ENCODE measurements at regions not wholly inside any gene's neighbourhood (a gene's known extent, or its start where the extent isn't known, plus 50 kb on each side); places are given as distances from the start of the nearest gene placed in this dataset.

- no peak for DNase-seq
- H3K36me3 ChIP-seq: no peaks in the 10 kb centered on the region
- no peaks in the 10 kb centered on the region for H3K4me1 ChIP-seq
- no peak overlapping the region for H3K27ac ChIP-seq (replicated peaks)
- H3K9me3 ChIP-seq (replicated peaks): peaks cover 4% of the 10 kb centered on the region
- no peak overlapping the region for H3K4me3 ChIP-seq
- no peak for TF ChIP-seq CTCF (IDR thresholded peaks at IDR 0.05; ENCODE audit: borderline replicate concordance)
- H3K27me3 ChIP-seq (ENCODE audit: low read depth): no peaks in the 10 kb centered on the region
- intact Hi-C loops (cut with micrococcal nuclease): no loop called here
Measured at GRCh38 chr20:6993011-6993410, 225.5 kb downstream of the BMP2 start.

GRCh38 chr20:6993511-6993910, 226.0 kb downstream of the BMP2 start:
- no peak for TF ChIP-seq CTCF (IDR thresholded peaks at IDR 0.05; ENCODE audit: borderline replicate concordance)
- Histone ChIP-seq H3K9me3 (replicated peaks) (peaks cover 4% of the 10 kb centered on the region), H3K36me3 (no peaks in the 10 kb centered on the region), H3K4me3 (no peak overlapping the region), H3K27ac (replicated peaks) (no peak overlapping the region), H3K27me3 (ENCODE audit: low read depth) (no peaks in the 10 kb centered on the region), H3K4me1 (no peaks in the 10 kb centered on the region)
- intact Hi-C loops (cut with micrococcal nuclease): no loop called here
- no peak for DNase-seq

GRCh38 chr20:6994452-6994851, 227.0 kb downstream of the BMP2 start:
- peaks cover 4% of the 10 kb centered on the region for H3K9me3 ChIP-seq (replicated peaks)
- no peaks in the 10 kb centered on the region for H3K27me3 ChIP-seq (ENCODE audit: low read depth)
- H3K4me3 ChIP-seq: no peak overlapping the region
- intact Hi-C loops (cut with micrococcal nuclease): no loop called here
- no peaks in the 10 kb centered on the region for H3K4me1 ChIP-seq
- DNase-seq: no peak
- H3K36me3 ChIP-seq: no peaks in the 10 kb centered on the region
- no peak overlapping the region for H3K27ac ChIP-seq (replicated peaks)
- TF ChIP-seq CTCF (IDR thresholded peaks at IDR 0.05; ENCODE audit: borderline replicate concordance): no peak

- intact Hi-C loops (cut with micrococcal nuclease): no loop called here
- H3K4me3 ChIP-seq: no peak overlapping the region
- TF ChIP-seq CTCF (IDR thresholded peaks at IDR 0.05; ENCODE audit: borderline replicate concordance): no peak
- H3K4me1 ChIP-seq: no peaks in the 10 kb centered on the region
- no peaks in the 10 kb centered on the region for H3K27me3 ChIP-seq (ENCODE audit: low read depth)
- H3K27ac ChIP-seq (replicated peaks): no peak overlapping the region
- H3K9me3 ChIP-seq (replicated peaks): peaks cover 4% of the 10 kb centered on the region
- no peak for DNase-seq
- no peaks in the 10 kb centered on the region for H3K36me3 ChIP-seq
Measured at GRCh38 chr20:6998909-6999308, 231.4 kb downstream of the BMP2 start.

- no peaks in the 10 kb centered on the region for H3K4me1 ChIP-seq
- TF ChIP-seq CTCF (IDR thresholded peaks at IDR 0.05; ENCODE audit: borderline replicate concordance): no peak
- intact Hi-C loops (cut with micrococcal nuclease): no loop called here
- peaks cover 4% of the 10 kb centered on the region for H3K9me3 ChIP-seq (replicated peaks)
- no peaks in the 10 kb centered on the region for H3K36me3 ChIP-seq
- DNase-seq: no peak
- no peak overlapping the region for H3K4me3 ChIP-seq
- H3K27me3 ChIP-seq (ENCODE audit: low read depth): no peaks in the 10 kb centered on the region
- H3K27ac ChIP-seq (replicated peaks): no peak overlapping the region
Measured at GRCh38 chr20:6999381-6999780, 231.9 kb downstream of the BMP2 start.

DNA sequence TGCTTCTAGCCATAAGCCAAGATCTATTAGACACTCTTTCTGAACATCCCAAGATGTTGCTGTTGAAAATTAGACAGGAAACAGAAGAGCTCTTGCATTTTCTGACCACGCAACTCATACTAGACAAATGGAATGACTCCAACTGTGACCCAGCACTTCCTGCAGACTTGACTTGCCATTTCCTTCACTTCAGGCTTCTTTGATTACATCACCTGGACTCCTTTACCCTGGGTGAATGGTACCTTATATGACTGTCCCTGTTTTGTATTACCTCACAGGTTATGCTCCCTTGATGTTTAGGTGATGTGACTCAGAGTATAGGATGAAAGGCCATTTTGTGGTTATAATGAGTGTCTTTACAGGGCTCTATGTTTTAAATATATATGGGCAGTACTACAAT, 236.1 kb downstream of the BMP2 start:
- no peak for TF ChIP-seq CTCF (IDR thresholded peaks at IDR 0.05; ENCODE audit: borderline replicate concordance)
- Histone ChIP-seq H3K27ac (replicated peaks) (no peak overlapping the region), H3K36me3 (no peaks in the 10 kb centered on the region), H3K4me1 (no peaks in the 10 kb centered on the region), H3K4me3 (no peak overlapping the region), H3K27me3 (ENCODE audit: low read depth) (no peaks in the 10 kb centered on the region), H3K9me3 (replicated peaks) (peaks cover 30% of the 10 kb centered on the region)
- intact Hi-C loops (cut with micrococcal nuclease): no loop called here
- no peak for DNase-seq
